ENCODE measurements at regions not wholly inside any gene's neighbourhood (a gene's known extent, or its start where the extent isn't known, plus 50 kb on each side); places are given as distances from the start of the nearest gene placed in this dataset.

GRCh38 chr5:14066326-14066725 is 76.8 kb upstream of the TRIO start:
- no peak for TF ChIP-seq CTCF (IDR thresholded peaks at IDR 0.05; ENCODE audit: borderline replicate concordance, insufficient read depth, low read depth, low read length)
- no peak overlapping the region for H3K4me3 ChIP-seq (ENCODE audit: low read depth, low read length)

- no peak overlapping the region for H3K4me3 ChIP-seq (ENCODE audit: low read depth, low read length)
- no peak for TF ChIP-seq CTCF (IDR thresholded peaks at IDR 0.05; ENCODE audit: borderline replicate concordance, insufficient read depth, low read depth, low read length)
Measured at GRCh38 chr5:14064841-14065240, 78.3 kb upstream of the TRIO start.

- no peak for TF ChIP-seq CTCF (IDR thresholded peaks at IDR 0.05; ENCODE audit: borderline replicate concordance, insufficient read depth, low read depth, low read length)
- no peak overlapping the region for H3K4me3 ChIP-seq (ENCODE audit: low read depth, low read length)
Measured at GRCh38 chr5:14063691-14064090, 79.5 kb upstream of the TRIO start.

GRCh38 chr5:14063138-14063537 is 80.0 kb upstream of the TRIO start:
- no peak for TF ChIP-seq CTCF (IDR thresholded peaks at IDR 0.05; ENCODE audit: borderline replicate concordance, insufficient read depth, low read depth, low read length)
- H3K4me3 ChIP-seq (ENCODE audit: low read depth, low read length), result no peak overlapping the region

GRCh38 chr5:14062178-14062577 is 81.0 kb upstream of the TRIO start:
- no peak for TF ChIP-seq CTCF (IDR thresholded peaks at IDR 0.05; ENCODE audit: borderline replicate concordance, insufficient read depth, low read depth, low read length)

GRCh38 chr5:14061106-14061505 is 82.0 kb upstream of the TRIO start:
- no peak for TF ChIP-seq CTCF (IDR thresholded peaks at IDR 0.05; ENCODE audit: borderline replicate concordance, insufficient read depth, low read depth, low read length)

More at GRCh38 chr5:14062178-14062577, 81.0 kb upstream of the TRIO start:
- no peak overlapping the region for H3K4me3 ChIP-seq (ENCODE audit: low read depth, low read length)

GRCh38 chr5:14060218-14060617 is 82.9 kb upstream of the TRIO start:
- TF ChIP-seq CTCF (IDR thresholded peaks at IDR 0.05; ENCODE audit: borderline replicate concordance, insufficient read depth, low read depth, low read length), result no peak

More at GRCh38 chr5:14061106-14061505, 82.0 kb upstream of the TRIO start:
- no peak overlapping the region for H3K4me3 ChIP-seq (ENCODE audit: low read depth, low read length)

More at GRCh38 chr5:14060218-14060617, 82.9 kb upstream of the TRIO start:
- no peak overlapping the region for H3K4me3 ChIP-seq (ENCODE audit: low read depth, low read length)
